ENCODE measurements at regions not wholly inside any gene's neighbourhood (a gene's known extent, or its start where the extent isn't known, plus 50 kb on each side); places are given as distances from the start of the nearest gene placed in this dataset.
A peak's percentile ranks its signal among the peaks of the same experiment; 100 is the strongest.
"Not testable (repeated sequence)": the region's sequence is repeated elsewhere in the genome, so short reads cannot be mapped to it uniquely, and the experiment has no call there.

DNA sequence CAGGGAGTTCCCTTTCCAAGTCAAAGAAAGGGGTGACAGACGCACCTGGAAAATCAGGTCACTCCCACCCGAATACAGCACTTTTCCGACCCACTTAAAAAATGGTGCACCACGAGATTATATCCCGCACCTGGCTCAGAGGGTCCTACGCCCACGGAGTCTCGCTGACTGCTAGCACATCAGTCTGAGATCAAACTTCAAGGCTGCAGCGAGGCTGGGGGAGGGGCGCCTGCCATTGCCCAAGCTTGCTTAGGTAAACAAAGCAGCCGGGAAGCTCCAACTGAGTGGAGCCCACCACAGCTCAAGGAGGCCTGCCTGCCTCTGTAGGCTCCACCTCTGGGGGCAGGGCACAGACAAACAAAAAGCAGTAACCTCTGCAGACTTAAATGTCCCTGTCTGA is 277.8 kb upstream of the ARHGAP42 start:
- DNase-seq: not testable (repeated sequence)

DNA sequence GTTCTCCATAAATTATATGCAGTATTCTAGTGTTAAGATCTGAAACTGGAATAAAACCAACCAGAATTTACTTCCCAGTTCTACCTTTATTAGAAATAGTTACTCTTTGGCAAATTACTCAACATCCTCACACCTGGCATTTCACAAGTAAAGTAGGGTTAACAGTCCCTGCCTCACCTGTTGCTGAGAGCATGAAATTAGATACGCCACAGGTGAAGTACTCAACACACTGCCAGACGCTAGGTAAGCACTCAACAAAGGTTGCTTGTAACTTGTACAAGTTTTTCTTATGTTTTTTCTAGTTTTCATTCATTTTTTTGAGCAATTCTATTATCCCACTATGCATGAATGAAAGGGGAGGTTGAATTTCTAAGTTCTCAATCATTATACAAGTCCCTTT is 267.6 kb upstream of the ARHGAP42 start:
- DNase-seq: no peak

DNA sequence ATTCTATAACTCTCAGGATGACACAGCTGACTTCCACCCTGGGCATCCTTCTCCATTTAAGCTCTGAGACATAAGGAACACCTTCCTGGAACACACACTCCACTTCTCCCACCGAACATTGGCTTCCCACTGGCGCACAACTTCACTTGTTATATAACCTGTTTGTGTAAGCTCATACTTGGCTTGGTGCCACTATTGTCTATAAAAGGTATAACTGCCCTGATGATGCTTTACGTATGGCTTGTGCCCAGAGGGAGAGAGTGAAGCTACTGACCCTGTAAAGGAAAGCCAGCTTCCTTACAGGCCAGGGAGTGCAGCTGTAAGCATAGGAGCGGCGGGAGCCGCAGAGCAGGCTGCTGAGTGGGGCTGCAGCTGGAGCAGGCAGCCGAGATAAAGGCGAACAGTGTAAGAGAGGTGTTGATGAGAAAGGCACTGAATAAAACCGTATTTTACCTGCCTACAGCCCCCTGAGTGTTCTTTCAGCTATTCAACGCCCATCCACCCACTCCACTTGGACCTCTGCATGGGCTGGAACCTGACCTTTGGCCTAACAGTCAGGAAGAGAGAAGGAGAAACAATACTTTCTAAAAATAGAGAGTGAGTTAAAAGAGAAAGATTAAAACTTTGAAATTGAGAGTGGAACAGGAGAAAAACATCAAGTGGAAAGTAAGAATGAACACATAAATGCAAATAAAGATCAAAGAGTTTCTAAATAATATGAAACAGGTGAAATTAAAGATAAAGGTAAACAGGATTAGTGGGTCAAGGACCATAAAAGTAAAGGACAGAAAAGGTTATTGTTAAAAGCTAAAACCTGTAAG is 252.1 kb upstream of the ARHGAP42 start:
- DNase-seq: no peak

DNA sequence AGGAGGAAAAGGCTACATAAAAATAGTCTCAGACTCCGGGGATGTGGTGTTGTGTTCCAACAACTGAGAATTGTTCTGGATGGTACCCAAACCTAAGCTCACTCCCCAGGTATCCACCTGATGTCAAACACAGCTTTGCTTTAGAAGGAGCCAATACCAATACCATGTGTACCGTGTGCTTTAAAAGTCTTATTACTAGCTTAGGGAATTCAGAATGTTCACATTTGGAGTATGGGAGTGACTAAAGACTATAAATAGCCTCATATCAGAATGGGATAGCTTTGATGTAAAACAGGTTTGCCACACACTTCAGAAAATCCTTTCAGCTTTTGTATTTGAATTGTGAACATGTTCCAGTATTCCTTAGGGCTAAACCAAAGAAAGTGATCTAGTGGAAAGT is 248.7 kb upstream of the ARHGAP42 start:
- no peak for DNase-seq

DNA sequence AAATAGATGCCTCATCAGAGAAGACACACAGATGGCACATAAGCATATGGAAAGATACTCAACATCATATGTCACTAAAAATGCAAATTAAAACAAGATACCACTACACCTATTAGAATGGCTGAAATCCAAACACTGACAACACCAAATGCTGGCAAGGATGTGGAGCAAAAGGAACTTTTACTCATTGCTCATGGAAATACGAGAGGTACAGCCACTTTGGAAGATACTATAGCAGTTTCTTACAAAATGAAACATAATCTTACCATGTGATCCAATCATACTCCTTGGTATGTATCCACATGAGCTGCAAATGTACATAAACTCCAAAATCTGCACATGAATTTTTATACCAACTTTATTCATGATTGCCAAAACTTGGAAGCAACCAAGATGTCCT is 246.0 kb upstream of the ARHGAP42 start:
- no peak for DNase-seq

DNA sequence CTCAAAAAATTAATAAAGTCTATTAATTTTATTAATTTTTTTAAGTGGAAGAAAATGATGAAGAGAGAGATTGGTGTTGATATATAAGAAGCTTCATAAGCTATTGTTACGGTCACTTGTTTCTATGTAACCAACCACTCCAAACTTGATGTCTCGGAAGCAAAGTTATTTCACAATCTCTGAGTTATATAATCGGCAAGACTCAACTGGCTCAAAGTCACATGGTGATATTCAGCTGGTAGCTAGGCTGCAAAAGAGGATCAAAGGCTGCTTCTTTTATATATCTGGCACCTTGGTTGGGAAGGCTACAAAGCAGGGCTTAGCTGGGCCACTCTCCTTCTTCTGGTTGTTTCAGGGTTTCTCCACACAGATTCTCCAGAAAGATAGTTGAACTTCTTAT is 245.1 kb upstream of the ARHGAP42 start:
- no peak for DNase-seq

DNA sequence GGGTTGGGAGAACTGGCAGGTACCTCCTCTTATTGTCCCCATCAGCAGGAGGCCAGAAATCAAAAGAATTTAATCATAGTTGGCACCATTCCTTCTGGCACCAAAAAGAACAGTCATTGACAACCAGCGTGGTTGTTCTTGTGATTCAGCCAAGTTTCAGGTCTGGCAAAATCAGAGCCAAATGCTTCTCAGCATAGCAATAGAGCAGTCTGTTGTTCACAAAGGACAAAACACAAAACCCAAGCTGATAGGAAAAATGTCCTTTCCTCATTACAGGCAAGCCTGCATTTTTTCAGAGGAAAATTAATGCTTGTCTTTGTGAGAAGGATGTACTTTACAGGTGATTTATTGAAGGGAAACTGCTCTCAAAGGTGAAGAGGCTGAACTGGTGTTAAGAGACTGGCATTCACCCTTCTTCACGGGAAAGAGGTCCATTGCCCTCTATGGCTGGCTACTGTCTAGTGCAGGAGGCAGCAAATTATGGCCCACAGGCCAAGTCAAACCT is 241.8 kb upstream of the ARHGAP42 start:
- DNase-seq: peak; percentile 66

DNA sequence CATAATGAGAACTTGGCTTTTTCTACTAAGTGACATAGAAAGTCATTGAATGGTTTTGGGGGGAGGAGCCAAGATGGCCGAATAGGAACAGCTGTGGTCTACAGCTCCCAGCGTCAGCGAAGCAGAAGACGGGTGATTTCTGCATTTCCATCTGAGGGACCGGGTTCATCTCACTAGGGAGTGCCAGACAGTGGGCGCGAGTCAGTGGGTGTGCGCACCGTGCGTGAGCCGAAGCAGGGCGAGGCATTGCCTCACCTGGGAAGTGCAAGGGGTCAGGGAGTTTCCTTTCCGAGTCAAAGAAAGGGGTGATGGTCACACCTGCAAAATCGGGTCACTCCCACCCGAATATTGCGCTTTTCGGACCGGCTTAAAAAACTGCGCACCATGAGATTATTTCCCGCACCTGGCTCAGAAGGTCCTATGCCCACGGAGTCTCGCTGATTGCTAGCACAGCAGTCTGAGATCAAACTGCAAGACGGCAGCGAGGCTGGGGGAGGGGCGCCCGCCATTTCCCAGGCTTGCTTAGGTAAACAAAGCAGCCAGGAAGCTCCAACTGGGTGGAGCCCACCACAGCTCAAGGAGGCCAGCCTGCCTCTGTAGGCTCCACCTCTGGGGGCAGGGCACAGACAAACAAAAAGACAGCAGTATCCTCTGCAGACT is 235.2 kb upstream of the ARHGAP42 start:
- not testable (repeated sequence) for DNase-seq

DNA sequence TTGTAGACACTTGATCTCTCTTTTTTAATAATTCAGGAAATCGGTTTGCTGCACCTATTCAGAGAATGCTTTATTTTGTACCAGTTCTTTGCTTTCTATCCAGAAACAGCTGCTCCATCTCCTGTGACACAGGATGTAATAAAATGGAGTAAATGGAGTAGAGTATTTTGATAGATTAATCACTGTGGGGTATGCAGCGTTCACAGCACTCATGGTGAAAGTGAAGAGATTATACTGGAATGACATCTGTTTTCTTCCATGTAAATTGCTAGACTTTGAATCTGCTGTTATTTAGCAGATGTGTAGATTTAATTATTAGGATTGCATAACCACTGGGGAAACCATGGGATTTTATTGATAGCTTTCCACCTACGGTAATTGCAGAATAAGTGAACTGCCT is 227.3 kb upstream of the ARHGAP42 start:
- DNase-seq: no peak

DNA sequence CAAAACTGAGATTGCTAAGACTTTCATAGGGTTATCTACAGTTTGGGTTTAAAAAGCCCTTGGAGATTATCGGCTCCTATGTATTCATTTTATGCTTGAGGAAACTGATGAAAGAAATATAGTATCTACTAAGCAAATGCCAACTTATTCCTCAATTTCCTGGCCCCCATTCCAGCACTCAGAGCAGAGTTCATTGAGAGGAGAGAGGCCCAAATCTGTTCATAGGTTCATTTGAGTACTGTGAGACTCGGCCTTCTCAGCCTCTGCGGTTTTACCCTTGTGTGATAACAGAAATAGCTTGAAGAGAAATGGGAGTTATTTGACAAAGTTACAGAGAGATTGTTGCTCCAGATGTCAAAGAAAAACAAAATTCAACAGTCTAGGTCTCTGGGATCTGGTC is 226.7 kb upstream of the ARHGAP42 start:
- DNase-seq: no peak

DNA sequence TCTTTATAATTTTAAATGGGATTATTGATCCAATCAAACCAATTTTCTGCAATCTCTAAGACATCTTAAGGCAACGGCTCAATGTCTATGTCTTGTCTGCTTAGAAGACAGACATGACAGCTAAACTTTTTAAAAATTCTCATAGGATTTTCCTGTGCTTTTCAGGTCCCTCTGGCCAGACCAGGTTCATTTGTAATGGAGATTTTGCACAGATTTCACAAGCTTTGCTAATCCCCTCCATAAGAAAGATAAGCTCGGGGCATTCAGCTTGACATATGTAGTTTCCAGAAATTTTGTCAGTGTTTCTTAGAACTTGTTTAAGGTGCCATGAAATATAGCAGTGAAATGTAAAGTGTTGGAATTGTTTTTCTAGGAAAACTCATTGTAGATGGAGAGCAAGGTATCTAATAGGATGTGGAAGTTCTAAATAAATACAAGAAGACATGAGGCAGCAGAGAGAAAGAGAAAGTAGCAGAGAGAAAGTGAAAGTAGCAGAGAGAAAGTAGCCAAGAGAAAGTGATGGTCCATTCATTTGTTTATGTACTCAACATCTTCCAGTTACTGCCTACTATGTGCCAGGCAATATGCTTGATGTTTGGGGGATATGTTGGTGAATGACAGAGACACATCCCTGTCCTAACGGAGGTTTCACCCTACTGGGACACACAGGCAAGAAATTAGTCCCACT is 219.1 kb upstream of the ARHGAP42 start:
- DNase-seq: no peak

DNA sequence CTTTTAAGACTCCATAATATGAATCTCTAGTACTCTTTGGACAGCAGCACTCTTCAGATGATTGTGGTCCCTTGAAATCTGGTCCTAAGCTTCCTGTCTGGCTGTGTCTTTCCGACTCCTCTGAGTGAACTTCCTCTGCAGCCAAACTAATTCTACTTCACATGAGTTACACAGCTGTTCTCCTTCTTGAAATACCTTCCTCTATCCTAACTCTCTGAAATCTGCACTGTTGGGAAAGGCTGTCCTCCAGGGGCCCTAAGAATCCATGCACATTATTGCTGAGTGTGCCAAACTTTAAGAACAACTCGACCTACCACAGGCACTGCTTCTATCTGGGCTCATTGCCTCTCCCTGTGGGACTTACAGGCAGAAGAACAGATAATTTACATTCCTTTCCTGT is 217.3 kb upstream of the ARHGAP42 start:
- DNase-seq: no peak

DNA sequence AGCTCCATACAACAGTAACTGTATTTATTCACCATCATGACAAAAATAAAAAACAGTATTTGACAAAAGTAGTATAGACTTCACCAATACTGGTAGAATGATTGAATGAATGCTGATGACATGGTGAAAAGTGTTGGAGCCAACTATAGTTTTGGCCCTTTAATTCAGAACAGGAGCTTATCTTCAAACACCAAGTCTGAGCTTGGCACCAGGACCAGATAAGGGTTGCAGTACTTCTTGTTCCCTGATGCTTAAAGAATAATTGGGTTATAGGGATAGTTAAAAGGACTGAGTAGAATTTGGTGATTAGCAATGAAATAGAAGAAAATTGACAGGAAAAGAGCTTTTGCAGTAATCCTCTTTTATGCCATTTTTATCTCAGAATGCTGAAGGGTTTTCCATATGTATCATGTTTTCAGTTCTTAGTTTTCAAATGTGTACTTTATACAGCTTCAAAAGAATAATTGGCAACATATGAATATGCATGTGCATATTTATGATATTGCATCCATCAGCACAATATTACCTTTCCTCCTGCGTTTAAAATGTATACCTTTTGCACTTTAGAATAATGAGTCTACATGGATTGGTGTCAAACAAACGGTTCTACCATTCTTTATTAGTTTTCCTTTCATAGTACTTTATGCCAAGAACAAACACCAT is 214.2 kb upstream of the ARHGAP42 start:
- no peak for DNase-seq

DNA sequence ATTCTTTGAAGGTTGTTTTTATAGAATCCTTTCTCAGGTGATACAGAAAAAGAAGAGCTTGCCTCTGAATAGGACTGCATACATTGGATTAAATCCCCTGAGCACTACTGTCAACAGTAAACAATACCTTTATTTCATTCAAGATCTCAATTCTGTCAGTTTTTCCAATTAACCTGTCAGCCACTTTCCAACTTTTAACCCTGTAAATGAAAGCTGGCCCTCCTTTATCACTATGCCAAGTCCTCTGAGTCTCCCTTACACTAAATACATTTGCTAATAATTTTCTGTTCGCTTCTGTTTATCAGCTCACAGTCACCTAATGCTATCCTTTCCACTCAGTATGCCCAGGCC is 213.7 kb upstream of the ARHGAP42 start:
- DNase-seq: no peak

DNA sequence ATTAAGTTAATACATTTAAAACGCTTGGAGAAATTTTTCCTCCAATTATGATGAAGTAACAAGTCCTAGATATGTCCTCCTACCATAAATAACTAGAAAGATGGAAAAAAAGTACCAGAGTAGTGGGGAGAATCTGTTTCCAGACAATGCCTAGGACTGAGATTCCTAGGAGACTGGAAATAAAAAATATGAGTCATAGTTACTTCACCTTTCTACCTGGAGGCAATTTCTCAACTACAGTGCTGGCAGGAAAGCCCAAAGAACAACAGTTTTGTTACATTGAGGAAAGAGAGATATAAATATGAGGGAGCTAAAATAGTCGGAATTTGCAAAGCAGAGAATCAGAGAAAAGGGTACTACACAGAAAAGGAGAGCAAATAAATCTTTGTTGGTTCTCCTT is 202.1 kb upstream of the ARHGAP42 start:
- DNase-seq: no peak

DNA sequence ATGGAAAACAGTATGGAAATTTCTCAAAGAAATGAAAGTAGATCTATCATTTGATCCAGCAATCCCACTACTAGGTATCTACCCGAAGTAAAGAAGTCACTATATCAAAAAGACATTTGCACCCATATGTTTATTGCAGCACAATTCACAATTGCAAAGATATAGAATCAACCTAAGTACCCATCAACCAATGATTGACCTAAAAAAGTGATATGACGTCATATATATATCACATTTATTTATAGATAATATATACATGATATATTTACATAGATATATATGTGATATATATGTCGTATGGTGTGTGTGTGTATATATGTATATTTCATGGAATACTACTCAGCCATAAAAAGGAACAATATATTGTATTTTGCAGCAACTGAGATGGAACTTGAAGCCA is 188.3 kb upstream of the ARHGAP42 start:
- DNase-seq: no peak

DNA sequence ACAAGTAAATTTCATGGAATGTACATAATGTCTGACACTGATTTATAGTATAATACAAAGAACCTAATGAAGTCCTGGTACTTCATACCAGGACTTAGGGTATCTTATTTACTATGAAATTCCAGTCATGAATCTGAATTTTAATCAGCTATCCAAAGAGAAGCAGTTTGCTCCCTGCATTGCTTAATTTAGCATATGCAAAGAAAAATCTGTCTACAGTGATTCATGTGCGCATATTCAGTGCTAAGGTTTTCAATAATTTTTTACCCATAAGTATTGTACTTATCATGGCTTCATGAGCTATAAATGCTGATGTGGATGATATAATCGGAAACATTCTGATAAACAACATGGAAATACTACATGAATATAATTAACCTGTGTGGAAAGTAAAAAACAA is 185.6 kb upstream of the ARHGAP42 start:
- DNase-seq: no peak

DNA sequence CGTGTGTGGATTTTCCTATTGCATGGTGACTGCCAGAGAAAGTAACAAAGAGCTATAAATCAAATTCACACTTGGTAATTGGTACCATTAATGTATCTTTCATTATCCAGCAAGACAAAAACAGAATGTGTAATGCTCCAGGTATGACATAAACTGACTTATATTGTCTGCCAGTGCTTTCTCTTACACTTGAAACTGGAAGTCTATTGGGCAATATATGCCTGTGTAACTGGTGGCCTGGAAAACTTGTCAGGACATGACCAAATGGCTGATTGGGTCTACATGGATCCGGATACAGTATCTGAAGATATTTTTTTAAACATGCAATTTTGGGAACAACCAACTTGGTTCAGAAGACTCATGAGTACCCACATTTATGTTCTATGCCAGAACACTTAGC is 174.6 kb upstream of the ARHGAP42 start:
- DNase-seq: peak; percentile 69

DNA sequence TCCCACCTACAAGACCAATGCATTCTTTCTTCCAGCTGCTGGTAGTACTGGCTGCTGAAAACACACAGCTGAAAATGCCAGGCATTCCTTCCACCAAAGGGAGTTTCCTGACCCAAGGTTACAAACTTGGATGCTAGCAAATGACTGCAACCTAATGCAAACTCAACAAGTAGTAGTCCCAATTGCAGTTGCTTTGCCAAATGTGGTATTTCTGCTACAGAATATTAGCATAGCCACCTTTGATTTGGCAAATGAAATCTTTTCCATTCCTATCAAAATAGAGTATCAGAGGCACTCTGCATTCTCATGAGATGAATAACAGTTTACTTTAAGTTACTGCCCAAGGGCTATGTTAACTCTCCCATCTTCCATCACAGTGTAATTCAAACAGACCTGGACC is 172.0 kb upstream of the ARHGAP42 start:
- DNase-seq: no peak

DNA sequence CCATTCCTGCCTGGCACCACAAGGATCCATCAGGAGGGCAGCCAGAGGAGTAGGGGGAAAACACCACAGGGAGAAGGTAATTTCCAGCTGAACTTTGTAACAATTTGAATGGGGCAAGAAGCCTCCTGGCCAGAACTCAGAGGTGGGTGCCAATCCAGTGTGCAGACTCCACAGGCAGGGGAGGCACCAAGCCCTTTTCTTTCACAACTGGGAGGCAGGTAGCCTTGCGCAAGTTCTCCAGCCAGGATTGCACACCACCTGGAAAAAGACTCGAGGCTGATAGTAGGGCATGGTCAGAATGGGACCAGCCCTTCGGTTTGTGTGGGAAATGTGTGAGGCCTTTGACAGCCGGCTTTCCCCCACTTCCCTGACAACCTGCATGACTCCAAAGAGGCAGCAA is 161.9 kb upstream of the ARHGAP42 start:
- no peak for DNase-seq

DNA sequence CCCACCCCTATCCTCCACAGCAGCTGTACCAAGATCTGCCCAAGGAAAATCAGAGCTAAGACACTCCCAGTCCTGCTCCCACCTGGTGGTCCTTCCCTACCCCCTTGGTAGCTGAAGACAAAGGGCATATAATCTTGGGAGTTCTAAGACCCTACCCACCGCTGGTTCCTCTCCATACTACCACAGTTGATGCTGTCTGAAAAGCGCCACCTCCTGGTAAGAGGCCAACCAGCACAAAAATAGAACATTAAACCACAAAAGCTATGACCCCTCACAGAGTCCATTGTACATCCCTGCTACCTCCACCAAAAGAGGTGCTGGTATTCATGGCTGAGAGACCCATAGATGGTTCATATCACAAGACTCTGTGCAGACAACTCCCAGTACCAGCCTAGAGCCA is 161.5 kb upstream of the ARHGAP42 start:
- DNase-seq: no peak

DNA sequence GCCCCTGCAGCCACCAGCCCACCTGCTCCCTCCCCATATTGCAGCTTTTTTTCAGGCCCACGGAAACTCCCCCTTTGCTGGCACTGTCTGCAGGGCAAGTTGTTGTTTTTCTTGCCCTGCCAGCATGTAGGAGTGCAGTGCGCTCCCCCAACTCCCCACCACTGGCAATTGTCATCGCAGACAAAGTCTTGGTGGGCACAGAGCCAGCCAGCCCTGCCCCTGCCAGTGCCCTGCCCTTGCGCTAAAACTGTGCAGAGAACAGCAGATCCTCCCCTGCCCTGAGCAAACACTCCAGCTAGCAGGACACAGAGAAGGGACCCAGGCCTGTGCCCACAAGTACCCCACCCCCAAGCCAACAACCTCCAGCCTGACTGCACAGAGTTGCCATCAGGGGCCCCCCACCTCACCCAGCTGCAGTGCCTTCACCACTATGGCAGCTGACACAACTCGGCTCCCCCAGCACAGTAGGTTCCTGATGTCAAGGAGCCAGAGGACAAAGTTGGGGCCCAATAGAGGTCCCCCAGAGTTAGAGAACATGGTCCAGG is 158.1 kb upstream of the ARHGAP42 start:
- DNase-seq: no peak

DNA sequence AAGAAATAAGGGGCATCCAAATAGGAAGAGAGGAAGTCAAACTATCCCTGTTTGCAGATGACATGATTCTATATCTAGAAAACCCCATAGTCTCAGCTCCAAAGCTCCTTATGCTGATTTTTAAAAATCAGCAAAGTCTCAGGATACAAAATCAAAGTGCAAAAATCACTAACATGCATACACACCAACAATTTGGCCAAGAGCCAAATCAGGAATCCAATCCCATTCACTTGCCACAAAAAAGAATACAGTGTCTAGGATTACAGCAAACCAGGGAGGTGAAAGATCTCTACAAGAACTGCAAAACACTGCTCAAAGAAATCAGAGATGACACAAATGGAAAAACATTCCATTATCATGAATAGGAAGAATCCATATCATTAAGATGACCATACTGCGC is 155.8 kb upstream of the ARHGAP42 start:
- not testable (repeated sequence) for DNase-seq

Measured in NCI-H1417 treated with DMSO at 0.1 percent for 48 hours (cell line).